KMS-11 (cell line): ENCODE measurements at regions not wholly inside any gene's neighbourhood (a gene's known extent, or its start where the extent isn't known, plus 50 kb on each side); places are given as distances from the start of the nearest gene placed in this dataset.

Experiments
- H2AFZ ChIP-seq: fragments of 200-600 bp; sonication (generic); 2 replicates; pipeline ENCODE4 v1.6.1; 2016; ENCODE audit warnings: antibody characterized with exemption, mixed run types, low read depth
- H3K27ac ChIP-seq: fragments of 200-600 bp; sonication (generic); 2 replicates; pipeline ENCODE4 v1.6.1; 2016; ENCODE audit warnings: mild to moderate bottlenecking, mixed run types
- H3K27me3 ChIP-seq: fragments of 200-600 bp; sonication (generic); 2 replicates; pipeline ENCODE4 v1.6.1; 2017; ENCODE audit warnings: mild to moderate bottlenecking, low read depth, mixed run types, moderate library complexity; ENCODE audit not compliant: insufficient read depth
- H3K36me3 ChIP-seq: fragments of 200-600 bp; sonication (generic); 2 replicates; pipeline ENCODE4 v1.6.1; 2017; ENCODE audit warnings: mild to moderate bottlenecking, mixed run types; ENCODE audit not compliant: insufficient read depth
- H3K4me1 ChIP-seq: fragments of 200-600 bp; sonication (generic); 2 replicates; pipeline ENCODE4 v1.6.1; 2016; ENCODE audit warnings: mild to moderate bottlenecking, low read depth, mixed run types; ENCODE audit not compliant: poor library complexity, severe bottlenecking
- H3K4me2 ChIP-seq: fragments of 200-600 bp; sonication (generic); 2 replicates; pipeline ENCODE4 v1.7.0; 2016; ENCODE audit warnings: mild to moderate bottlenecking, mixed run types
- H3K4me3 ChIP-seq: fragments of 200-600 bp; sonication (generic); IDR thresholded peaks from 2 replicates; pipeline ENCODE4 v1.6.1; 2017; ENCODE audit warnings: low read depth, low read length, mixed read lengths; ENCODE audit not compliant: insufficient read depth
- H3K79me2 ChIP-seq: fragments of 200-600 bp; sonication (generic); 2 replicates; pipeline ENCODE4 v1.6.1; 2016; ENCODE audit warnings: low read depth, mixed run types; ENCODE audit not compliant: insufficient read depth
- H3K9ac ChIP-seq: fragments of 200-600 bp; sonication (generic); 2 replicates; pipeline ENCODE4 v1.6.1; 2016; ENCODE audit warnings: mild to moderate bottlenecking, mixed run types
- H4K20me1 ChIP-seq: fragments of 200-600 bp; sonication (generic); 2 replicates; pipeline ENCODE4 v1.6.1; 2016; ENCODE audit warnings: mild to moderate bottlenecking, mixed run types; ENCODE audit not compliant: insufficient read depth
- CTCF ChIP-seq: fragments of 200-600 bp; sonication (generic); conservative IDR thresholded peaks from 2 replicates; pipeline ENCODE4 v1.6.1; 2017; ENCODE audit warnings: low read depth, mild to moderate bottlenecking, antibody characterized with exemption, low read length, moderate library complexity, mixed read lengths

- Histone ChIP-seq H3K9ac (no peak overlapping the region), H2AFZ (no peak overlapping the region), H3K36me3 (no peaks in the 10 kb centered on the region), H4K20me1 (no peaks in the 10 kb centered on the region), H3K4me3 (no peak overlapping the region), H3K27me3 (no peaks in the 10 kb centered on the region), H3K4me2 (no peak overlapping the region), H3K79me2 (no peaks in the 10 kb centered on the region), H3K4me1 (no peaks in the 10 kb centered on the region), H3K27ac (no peak overlapping the region)
- no peak for TF ChIP-seq CTCF
These were observed 365.2 kb upstream of the IGFBP7 start for GRCh38 chr4:57475424-57475823.

- H3K4me1 ChIP-seq: no peaks in the 10 kb centered on the region
- no peak overlapping the region for H3K27ac ChIP-seq
- no peak overlapping the region for H2AFZ ChIP-seq
- H3K27me3 ChIP-seq: no peaks in the 10 kb centered on the region
- H3K36me3 ChIP-seq: no peaks in the 10 kb centered on the region
- H4K20me1 ChIP-seq: no peaks in the 10 kb centered on the region
- H3K9ac ChIP-seq: no peak overlapping the region
- no peaks in the 10 kb centered on the region for H3K79me2 ChIP-seq
- TF ChIP-seq CTCF: no peak
- no peak overlapping the region for H3K4me3 ChIP-seq
- no peak overlapping the region for H3K4me2 ChIP-seq
These were observed 355.3 kb upstream of the IGFBP7 start for GRCh38 chr4:57465321-57466056.

DNA sequence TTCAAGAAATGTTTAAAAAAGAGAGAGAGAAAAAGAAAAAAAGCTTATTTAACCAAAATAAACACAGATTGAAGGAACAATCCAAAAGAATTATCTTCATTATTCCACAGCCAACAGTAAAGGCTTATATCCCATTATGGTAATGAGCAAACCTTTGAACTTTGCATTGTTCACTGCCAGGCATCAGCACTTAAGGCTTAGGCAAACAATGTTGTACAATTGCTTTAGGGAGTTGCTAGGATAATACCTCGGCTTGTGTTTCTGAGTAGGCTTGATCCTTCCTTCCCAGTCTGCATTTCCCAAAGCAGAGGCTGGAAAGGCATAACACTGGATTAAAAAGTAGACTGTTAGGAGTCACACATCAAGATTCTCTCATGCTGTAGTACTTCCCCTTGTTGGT is 352.7 kb upstream of the IGFBP7 start:
- H4K20me1 ChIP-seq: no peaks in the 10 kb centered on the region
- H3K4me2 ChIP-seq: no peak overlapping the region
- H3K36me3 ChIP-seq: no peaks in the 10 kb centered on the region
- H3K4me3 ChIP-seq: no peak overlapping the region
- no peak overlapping the region for H3K9ac ChIP-seq
- no peaks in the 10 kb centered on the region for H3K4me1 ChIP-seq
- H3K27ac ChIP-seq: no peak overlapping the region
- TF ChIP-seq CTCF: no peak
- no peak overlapping the region for H2AFZ ChIP-seq
- H3K79me2 ChIP-seq: no peaks in the 10 kb centered on the region
- no peaks in the 10 kb centered on the region for H3K27me3 ChIP-seq

GRCh38 chr4:57460967-57461366 is 350.8 kb upstream of the IGFBP7 start:
- H3K9ac ChIP-seq: no peak overlapping the region
- no peak overlapping the region for H2AFZ ChIP-seq
- H3K4me2 ChIP-seq: no peak overlapping the region
- no peaks in the 10 kb centered on the region for H4K20me1 ChIP-seq
- H3K4me1 ChIP-seq: no peaks in the 10 kb centered on the region
- H3K27ac ChIP-seq: no peak overlapping the region
- no peak for TF ChIP-seq CTCF
- no peaks in the 10 kb centered on the region for H3K27me3 ChIP-seq
- H3K36me3 ChIP-seq: no peaks in the 10 kb centered on the region
- H3K79me2 ChIP-seq: no peaks in the 10 kb centered on the region
- no peak overlapping the region for H3K4me3 ChIP-seq
